ENCODE measurements at regions not wholly inside any gene's neighbourhood (a gene's known extent, or its start where the extent isn't known, plus 50 kb on each side); places are given as distances from the start of the nearest gene placed in this dataset.

GRCh38 chr2:44112096-44112495 lies 56.6 kb upstream of the PPM1B start:
- TF ChIP-seq CTCF (IDR thresholded peaks at IDR 0.05) (no peak), POLR2A (IDR thresholded peaks at IDR 0.05) (no peak)
